GM12878 (cell line): ENCODE measurements at regions not wholly inside any gene's neighbourhood (a gene's known extent, or its start where the extent isn't known, plus 50 kb on each side); places are given as distances from the start of the nearest gene placed in this dataset.

Experiments used
- ATAC-seq: fragments of 200-7000 bp; cut with Tn5 transposase; 3 replicates; pipeline ENCODE4 v1.9.1; 2020; ENCODE audit warnings: mild to moderate bottlenecking, moderate library complexity
- BruUV-seq: library from RNA; stranded (reverse); fragments of 400-500 nt; replicated peaks from 2 replicates; lab custom pipeline; 2021; lab: Mats Ljungman, UMichigan
- CTCF ChIA-PET: fragments of 300-600 bp; sonication (Branson Sonifier 250); formaldehyde crosslinking; extraction: SDS; loops from one replicate; lab custom pipeline; 2021; ENCODE audit warnings: inconsistent platforms; lab: Yijun Ruan, JAX
- POLR2A ChIA-PET: fragments of 350-600 bp; formaldehyde crosslinking; extraction: SDS; loops from one replicate; lab custom pipeline; 2021; ENCODE audit warnings: inconsistent platforms; lab: Charles Lee
- RAD21 ChIA-PET: fragments of 300-600 bp; sonication (Branson Sonifier 250); formaldehyde crosslinking; loops from one replicate; lab custom pipeline; 2023; ENCODE audit warnings: antibody characterized with exemption; ENCODE audit not compliant: unreplicated experiment; lab: Charles Lee
- SMC1A ChIA-PET: fragments of 300-600 bp; sonication (Branson Sonifier 250); formaldehyde crosslinking; loops from one replicate; lab custom pipeline; 2023; ENCODE audit not compliant: unreplicated experiment, uncharacterized antibody; lab: Charles Lee
- DNase-seq: peaks from one replicate; pipeline ENCODE4 v3.0.0-alpha.2; 2011; ENCODE audit warnings: low read depth, low spot score
- FAIRE-seq: peaks from 3 replicates; lab custom pipeline; 2011; peaks lifted over from hg19 to GRCh38; lab: Jason Lieb, UNC
- H2AFZ ChIP-seq: 2 replicates; pipeline ENCODE4 v1.6.0; 2011; ENCODE audit warnings: low read depth, low read length, control low read depth; ENCODE audit not compliant: control insufficient read depth
- H3K27ac ChIP-seq: 2 replicates; pipeline ENCODE4 v1.5.1; 2011; ENCODE audit warnings: control low read depth; ENCODE audit not compliant: control insufficient read depth, insufficient read depth
- H3K27me3 ChIP-seq, 2 experiments: replicated peaks in 1 of 2; 2 replicates each; pipeline versions ENCODE4 v1.6.0 to v1.6.1; 2011; ENCODE audit warnings: low read length in 1 of 2; ENCODE audit not compliant: control insufficient read depth in 2 of 2, insufficient read depth in 2 of 2
- H3K36me3 ChIP-seq, 2 experiments: 2 replicates each; pipeline ENCODE4 v1.5.1; 2011; ENCODE audit warnings: low read length in 1 of 2; ENCODE audit not compliant: control insufficient read depth in 2 of 2, insufficient read depth in 2 of 2
- H3K4me1 ChIP-seq: 2 replicates; pipeline ENCODE4 v1.6.1; 2011; ENCODE audit warnings: mild to moderate bottlenecking, low read length, moderate library complexity, mixed read lengths; ENCODE audit not compliant: control insufficient read depth, insufficient read depth
- H3K4me2 ChIP-seq: 2 replicates; pipeline ENCODE4 v1.6.0; 2011; ENCODE audit warnings: control low read depth; ENCODE audit not compliant: control insufficient read depth, insufficient read depth
- H3K4me3 ChIP-seq: fragments of 200-600 bp; sonication (generic); 2 replicates; pipeline ENCODE4 v1.5.1; 2016
- H3K79me2 ChIP-seq: 2 replicates; pipeline ENCODE4 v1.6.0; 2011; ENCODE audit warnings: low read length; ENCODE audit not compliant: control insufficient read depth, insufficient read depth
- H3K9ac ChIP-seq: 2 replicates; pipeline ENCODE4 v1.8.0; 2011; ENCODE audit warnings: low read length, control low read depth, mixed read lengths; ENCODE audit not compliant: control insufficient read depth, insufficient read depth
- H3K9me3 ChIP-seq: replicated peaks from 3 replicates; pipeline ENCODE4 v1.5.1; 2011; ENCODE audit warnings: mild to moderate bottlenecking, low read length; ENCODE audit not compliant: control insufficient read depth, insufficient read depth
- H4K20me1 ChIP-seq: 2 replicates; pipeline ENCODE4 v1.6.0; 2011; ENCODE audit not compliant: control insufficient read depth, insufficient read depth
- DPF2 ChIP-seq: fragments of 450-650 bp; IDR thresholded peaks from 2 replicates; pipeline ENCODE4 v1.6.1; 2017; ENCODE audit warnings: mild to moderate bottlenecking
- NFXL1 ChIP-seq: fragments of 450-650 bp; IDR thresholded peaks from 2 replicates; pipeline ENCODE4 v1.6.1; 2017; ENCODE audit warnings: antibody characterized with exemption, mild to moderate bottlenecking, borderline replicate concordance
- NFYB ChIP-seq: IDR thresholded peaks from 2 replicates; pipeline ENCODE4 v1.6.1; 2011; ENCODE audit warnings: low read depth, mild to moderate bottlenecking, low read length, improper control_type of control experiment, moderate library complexity; ENCODE audit not compliant: insufficient read depth
- WGBS: methylation state at CpG from one replicate; pipeline ENCODE4 v1.1.6; 2016; ENCODE audit warnings: low lambda C conversion rate; ENCODE audit not compliant: insufficient replicate concordance, insufficient coverage; ENCODE audit errors: missing lambda C conversion rate; 5-methylcytosine and 5-hydroxymethylcytosine counted together
- in situ Hi-C: fragments of 300-500 bp; cut with MboI; formaldehyde crosslinking; loops from 9 replicates; pipeline ENCODE4 v1.14.3; 2018; ENCODE audit warnings: mixed read lengths
- intact Hi-C: fragments of 100-400 bp; cut with micrococcal nuclease; formaldehyde crosslinking; loops from one replicate; pipeline ENCODE4 v1.14.2; 2022; ENCODE audit not compliant: unreplicated experiment
- TF ChIP-seq, protein P1 (sequence below): fragments of 450-650 bp; formaldehyde crosslinking; IDR thresholded peaks from 2 replicates; pipeline ENCODE4 v1.4.0; 2022; ENCODE audit warnings: mild to moderate bottlenecking, moderate library complexity
- TF ChIP-seq, protein P2 (sequence below): fragments of 450-650 bp; formaldehyde crosslinking; IDR thresholded peaks from 2 replicates; pipeline ENCODE4 v1.5.0; 2022; ENCODE audit warnings: mild to moderate bottlenecking, missing genetic modification characterization

DNA sequence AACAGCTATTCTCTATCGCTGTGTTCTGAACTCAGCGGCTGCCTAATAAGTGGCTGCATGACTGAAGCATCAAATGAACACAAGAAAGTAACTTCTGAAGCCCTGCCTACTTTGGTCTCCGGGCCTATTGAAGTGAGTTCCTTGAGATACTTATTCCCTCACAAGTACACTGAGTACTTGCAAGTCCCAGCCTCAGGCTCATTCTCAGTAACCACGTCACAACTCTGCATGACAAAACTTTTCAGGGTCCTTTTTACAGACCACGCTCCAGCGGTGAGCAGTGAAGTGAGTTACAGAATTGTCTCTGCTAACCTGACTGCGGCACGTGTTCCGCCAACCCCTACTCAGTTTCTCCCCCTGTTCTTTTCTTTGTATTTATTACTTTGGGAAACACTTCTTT is 1342.7 kb upstream of the ADGRL4 start:
- no peaks in the 10 kb centered on the region for H4K20me1 ChIP-seq
- in situ Hi-C loops: no loop called here
- no peaks in the 10 kb centered on the region for H3K9me3 ChIP-seq
- H3K4me3 ChIP-seq: no peak overlapping the region
- H3K4me1 ChIP-seq: no peaks in the 10 kb centered on the region
- ChIA-PET POLR2A (no interaction called here), RAD21 (no interaction called here), CTCF (no interaction called here), SMC1A (interaction anchor here (1.2 kb wide), 1 partner anchor 8 kb away, joined by 4 read pairs; no protein-coding TSS in a partner anchor)
- TF ChIP-seq, protein P1, sequence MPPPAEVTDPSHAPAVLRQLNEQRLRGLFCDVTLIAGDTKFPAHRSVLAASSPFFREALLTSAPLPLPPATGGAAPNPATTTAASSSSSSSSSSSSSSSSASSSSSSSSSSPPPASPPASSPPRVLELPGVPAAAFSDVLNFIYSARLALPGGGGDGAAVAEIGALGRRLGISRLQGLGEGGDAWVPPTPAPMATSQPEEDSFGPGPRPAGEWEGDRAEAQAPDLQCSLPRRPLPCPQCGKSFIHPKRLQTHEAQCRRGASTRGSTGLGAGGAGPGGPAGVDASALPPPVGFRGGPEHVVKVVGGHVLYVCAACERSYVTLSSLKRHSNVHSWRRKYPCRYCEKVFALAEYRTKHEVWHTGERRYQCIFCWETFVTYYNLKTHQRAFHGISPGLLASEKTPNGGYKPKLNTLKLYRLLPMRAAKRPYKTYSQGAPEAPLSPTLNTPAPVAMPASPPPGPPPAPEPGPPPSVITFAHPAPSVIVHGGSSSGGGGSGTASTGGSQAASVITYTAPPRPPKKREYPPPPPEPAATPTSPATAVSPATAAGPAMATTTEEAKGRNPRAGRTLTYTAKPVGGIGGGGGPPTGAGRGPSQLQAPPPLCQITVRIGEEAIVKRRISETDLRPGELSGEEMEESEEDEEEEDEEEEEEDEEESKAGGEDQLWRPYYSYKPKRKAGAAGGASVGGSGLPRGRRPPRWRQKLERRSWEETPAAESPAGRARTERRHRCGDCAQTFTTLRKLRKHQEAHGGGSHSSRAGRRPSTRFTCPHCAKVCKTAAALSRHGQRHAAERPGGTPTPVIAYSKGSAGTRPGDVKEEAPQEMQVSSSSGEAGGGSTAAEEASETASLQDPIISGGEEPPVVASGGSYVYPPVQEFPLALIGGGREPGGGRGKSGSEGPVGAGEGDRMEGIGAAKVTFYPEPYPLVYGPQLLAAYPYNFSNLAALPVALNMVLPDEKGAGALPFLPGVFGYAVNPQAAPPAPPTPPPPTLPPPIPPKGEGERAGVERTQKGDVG (CRISPR knock-in tag): no peak
- TF ChIP-seq DPF2 (no peak), NFXL1 (no peak), NFYB (no peak)
- TF ChIP-seq, protein P2, sequence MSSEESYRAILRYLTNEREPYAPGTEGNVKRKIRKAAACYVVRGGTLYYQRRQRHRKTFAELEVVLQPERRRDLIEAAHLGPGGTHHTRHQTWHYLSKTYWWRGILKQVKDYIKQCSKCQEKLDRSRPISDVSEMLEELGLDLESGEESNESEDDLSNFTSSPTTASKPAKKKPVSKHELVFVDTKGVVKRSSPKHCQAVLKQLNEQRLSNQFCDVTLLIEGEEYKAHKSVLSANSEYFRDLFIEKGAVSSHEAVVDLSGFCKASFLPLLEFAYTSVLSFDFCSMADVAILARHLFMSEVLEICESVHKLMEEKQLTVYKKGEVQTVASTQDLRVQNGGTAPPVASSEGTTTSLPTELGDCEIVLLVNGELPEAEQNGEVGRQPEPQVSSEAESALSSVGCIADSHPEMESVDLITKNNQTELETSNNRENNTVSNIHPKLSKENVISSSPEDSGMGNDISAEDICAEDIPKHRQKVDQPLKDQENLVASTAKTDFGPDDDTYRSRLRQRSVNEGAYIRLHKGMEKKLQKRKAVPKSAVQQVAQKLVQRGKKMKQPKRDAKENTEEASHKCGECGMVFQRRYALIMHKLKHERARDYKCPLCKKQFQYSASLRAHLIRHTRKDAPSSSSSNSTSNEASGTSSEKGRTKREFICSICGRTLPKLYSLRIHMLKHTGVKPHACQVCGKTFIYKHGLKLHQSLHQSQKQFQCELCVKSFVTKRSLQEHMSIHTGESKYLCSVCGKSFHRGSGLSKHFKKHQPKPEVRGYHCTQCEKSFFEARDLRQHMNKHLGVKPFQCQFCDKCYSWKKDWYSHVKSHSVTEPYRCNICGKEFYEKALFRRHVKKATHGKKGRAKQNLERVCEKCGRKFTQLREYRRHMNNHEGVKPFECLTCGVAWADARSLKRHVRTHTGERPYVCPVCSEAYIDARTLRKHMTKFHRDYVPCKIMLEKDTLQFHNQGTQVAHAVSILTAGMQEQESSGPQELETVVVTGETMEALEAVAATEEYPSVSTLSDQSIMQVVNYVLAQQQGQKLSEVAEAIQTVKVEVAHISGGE: no peak
- no peaks in the 10 kb centered on the region for H3K27me3 ChIP-seq
- WGBS: 52% methylated on average over 9 of the region's 9 CpGs
- FAIRE-seq (no peak), ATAC-seq (no peak), DNase-seq (no peak)
- no peak overlapping the region for H3K27ac ChIP-seq
- H3K4me2 ChIP-seq: no peak overlapping the region
- BruUV-seq: no TSS peak
- no peak overlapping the region for H3K9ac ChIP-seq
- no peaks in the 10 kb centered on the region for H3K79me2 ChIP-seq
- no peak overlapping the region for H2AFZ ChIP-seq
- H3K36me3 ChIP-seq: no peaks in the 10 kb centered on the region
- intact Hi-C loops: no loop called here
